Esophagus squamous epithelium (tissue), 4 donors: ENCODE measurements at regions not wholly inside any gene's neighbourhood (a gene's known extent, or its start where the extent isn't known, plus 50 kb on each side); places are given as distances from the start of the nearest gene placed in this dataset.

ENCODE experiments used
- POLR2A ChIP-seq, 4 donors: fragments of 450-650 bp; IDR thresholded peaks; one replicate each; pipeline ENCODE4 v1.6.1; 2017; ENCODE audit warnings: antibody characterized with exemption in 4 of 4, mild to moderate bottlenecking in 4 of 4, moderate library complexity in 3 of 4
- TF ChIP-seq, protein P1 (sequence below), 6 experiments: fragments of 450-650 bp in 4 of 6; fragments of 200-600 bp in 2 of 6; sonication (generic) in 2 of 6; IDR thresholded peaks; one replicate each; pipeline ENCODE4 v1.5.1; 2016 to 2019; ENCODE audit warnings: antibody characterized with exemption in 6 of 6, mild to moderate bottlenecking in 4 of 6, moderate library complexity in 4 of 6

- TF ChIP-seq, protein P1, sequence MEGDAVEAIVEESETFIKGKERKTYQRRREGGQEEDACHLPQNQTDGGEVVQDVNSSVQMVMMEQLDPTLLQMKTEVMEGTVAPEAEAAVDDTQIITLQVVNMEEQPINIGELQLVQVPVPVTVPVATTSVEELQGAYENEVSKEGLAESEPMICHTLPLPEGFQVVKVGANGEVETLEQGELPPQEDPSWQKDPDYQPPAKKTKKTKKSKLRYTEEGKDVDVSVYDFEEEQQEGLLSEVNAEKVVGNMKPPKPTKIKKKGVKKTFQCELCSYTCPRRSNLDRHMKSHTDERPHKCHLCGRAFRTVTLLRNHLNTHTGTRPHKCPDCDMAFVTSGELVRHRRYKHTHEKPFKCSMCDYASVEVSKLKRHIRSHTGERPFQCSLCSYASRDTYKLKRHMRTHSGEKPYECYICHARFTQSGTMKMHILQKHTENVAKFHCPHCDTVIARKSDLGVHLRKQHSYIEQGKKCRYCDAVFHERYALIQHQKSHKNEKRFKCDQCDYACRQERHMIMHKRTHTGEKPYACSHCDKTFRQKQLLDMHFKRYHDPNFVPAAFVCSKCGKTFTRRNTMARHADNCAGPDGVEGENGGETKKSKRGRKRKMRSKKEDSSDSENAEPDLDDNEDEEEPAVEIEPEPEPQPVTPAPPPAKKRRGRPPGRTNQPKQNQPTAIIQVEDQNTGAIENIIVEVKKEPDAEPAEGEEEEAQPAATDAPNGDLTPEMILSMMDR (IDR thresholded peaks at IDR 0.05) = no peak
- no peak for TF ChIP-seq POLR2A (IDR thresholded peaks at IDR 0.05)
Measured at GRCh38 chr7:153920897-153921296, 131.3 kb upstream of the DPP6 start.
